Neural crest cell (in vitro differentiated cells): ENCODE measurements at regions not wholly inside any gene's neighbourhood (a gene's known extent, or its start where the extent isn't known, plus 50 kb on each side); places are given as distances from the start of the nearest gene placed in this dataset.

Experiments
- DNase-seq: peaks from one replicate; pipeline ENCODE4 v3.0.0; 2021; ENCODE audit warnings: low read depth, mixed read lengths, low spot score
- H3K27ac Mint-ChIP-seq: one replicate; pipeline ENCODE4 v1.8.0; 2021; ENCODE audit warnings: mild to moderate bottlenecking, mixed read lengths; ENCODE audit not compliant: unreplicated experiment
- H3K27me3 Mint-ChIP-seq: 2 replicates; pipeline ENCODE4 v1.8.0; 2021; ENCODE audit warnings: low read depth, mild to moderate bottlenecking, mixed read lengths
- H3K36me3 Mint-ChIP-seq: 2 replicates; pipeline ENCODE4 v1.8.0; 2021; ENCODE audit warnings: low read depth, mild to moderate bottlenecking, mixed read lengths
- H3K4me1 Mint-ChIP-seq: 2 replicates; pipeline ENCODE4 v1.8.0; 2021; ENCODE audit warnings: mixed read lengths
- H3K4me3 Mint-ChIP-seq: one replicate; pipeline ENCODE4 v1.8.0; 2021; ENCODE audit warnings: mild to moderate bottlenecking, mixed read lengths
- H3K9me3 Mint-ChIP-seq: 2 replicates; pipeline ENCODE4 v1.8.0; 2021; ENCODE audit warnings: mixed read lengths
- CTCF ChIP-seq: fragments of 200-600 bp; sonication (generic); conservative IDR thresholded peaks from 2 replicates; pipeline ENCODE4 v1.5.0; 2021; ENCODE audit warnings: antibody characterized with exemption, mild to moderate bottlenecking

- Mint-ChIP-seq H3K27me3 (no peaks in the 10 kb centered on the region), H3K4me1 (no peaks in the 10 kb centered on the region), H3K27ac (no peak overlapping the region), H3K4me3 (no peak overlapping the region), H3K9me3 (peaks cover 8% of the 10 kb centered on the region), H3K36me3 (no peaks in the 10 kb centered on the region)
- no peak for TF ChIP-seq CTCF
- DNase-seq = no peak
These were observed 459.2 kb upstream of the ARRDC4 start for GRCh38 chr15:97501291-97501690.

- Mint-ChIP-seq H3K36me3 (no peaks in the 10 kb centered on the region), H3K27me3 (no peaks in the 10 kb centered on the region), H3K9me3 (peaks cover 8% of the 10 kb centered on the region), H3K27ac (no peak overlapping the region), H3K4me3 (no peak overlapping the region), H3K4me1 (no peaks in the 10 kb centered on the region)
- TF ChIP-seq CTCF = no peak
- DNase-seq = no peak
These were observed 458.5 kb upstream of the ARRDC4 start for GRCh38 chr15:97502038-97502437.

GRCh38 chr15:97504031-97504792 lies 456.3 kb upstream of the ARRDC4 start:
- no peak for DNase-seq
- H3K27ac Mint-ChIP-seq = no peak overlapping the region
- no peaks in the 10 kb centered on the region for H3K4me1 Mint-ChIP-seq
- no peak overlapping the region for H3K4me3 Mint-ChIP-seq
- H3K27me3 Mint-ChIP-seq = no peaks in the 10 kb centered on the region
- H3K9me3 Mint-ChIP-seq = peaks cover 8% of the 10 kb centered on the region
- H3K36me3 Mint-ChIP-seq = no peaks in the 10 kb centered on the region
- TF ChIP-seq CTCF = no peak

- H3K9me3 Mint-ChIP-seq = no peaks in the 10 kb centered on the region
- no peak for TF ChIP-seq CTCF
- H3K36me3 Mint-ChIP-seq = no peaks in the 10 kb centered on the region
- H3K4me1 Mint-ChIP-seq = peaks cover 28% of the 10 kb centered on the region
- H3K27ac Mint-ChIP-seq = no peak overlapping the region
- H3K27me3 Mint-ChIP-seq = no peaks in the 10 kb centered on the region
- no peak overlapping the region for H3K4me3 Mint-ChIP-seq
- no peak for DNase-seq
These were observed 442.8 kb upstream of the ARRDC4 start for GRCh38 chr15:97517737-97518136.

- peaks cover 23% of the 10 kb centered on the region for H3K4me1 Mint-ChIP-seq
- H3K27me3 Mint-ChIP-seq = no peaks in the 10 kb centered on the region
- H3K9me3 Mint-ChIP-seq = no peaks in the 10 kb centered on the region
- no peaks in the 10 kb centered on the region for H3K36me3 Mint-ChIP-seq
- no peak overlapping the region for H3K27ac Mint-ChIP-seq
- H3K4me3 Mint-ChIP-seq = no peak overlapping the region
- no peak for TF ChIP-seq CTCF
- no peak for DNase-seq
These were observed 439.8 kb upstream of the ARRDC4 start for GRCh38 chr15:97520689-97521088.
